Activated naive CD8-positive, alpha-beta T cell (primary cell): ENCODE measurements at regions not wholly inside any gene's neighbourhood (a gene's known extent, or its start where the extent isn't known, plus 50 kb on each side); places are given as distances from the start of the nearest gene placed in this dataset.

Source experiments
- H3K27ac Mint-ChIP-seq: one replicate; pipeline ENCODE4 v1.8.0; 2021; ENCODE audit warnings: mixed read lengths
- H3K27me3 Mint-ChIP-seq: one replicate; pipeline ENCODE4 v1.8.0; 2021; ENCODE audit warnings: mixed read lengths
- H3K36me3 Mint-ChIP-seq: one replicate; pipeline ENCODE4 v1.8.0; 2021; ENCODE audit warnings: mixed read lengths
- H3K4me1 Mint-ChIP-seq: one replicate; pipeline ENCODE4 v1.8.0; 2021; ENCODE audit warnings: low read depth, mixed read lengths
- H3K4me3 Mint-ChIP-seq: one replicate; pipeline ENCODE4 v1.8.0; 2021; ENCODE audit warnings: mild to moderate bottlenecking, mixed read lengths
- H3K9me3 Mint-ChIP-seq: one replicate; pipeline ENCODE4 v1.8.0; 2021; ENCODE audit warnings: low read depth, mixed read lengths

- H3K36me3 Mint-ChIP-seq = no peaks in the 10 kb centered on the region
- peak overlapping the region; percentile 89 for H3K27ac Mint-ChIP-seq
- H3K4me1 Mint-ChIP-seq = peaks cover 75% of the 10 kb centered on the region
- no peaks in the 10 kb centered on the region for H3K9me3 Mint-ChIP-seq
- peak overlapping the region; percentile 81 for H3K4me3 Mint-ChIP-seq
- H3K27me3 Mint-ChIP-seq = peaks cover 17% of the 10 kb centered on the region
These were observed 300.0 kb downstream of the RRAGC start for GRCh38 chr1:38559446-38560165.

GRCh38 chr1:38558500-38559445 is 300.8 kb downstream of the RRAGC start:
- Mint-ChIP-seq H3K27me3 (peaks cover 14% of the 10 kb centered on the region), H3K36me3 (no peaks in the 10 kb centered on the region), H3K27ac (peak overlapping the region; percentile 79), H3K9me3 (no peaks in the 10 kb centered on the region), H3K4me1 (peaks cover 66% of the 10 kb centered on the region), H3K4me3 (peak overlapping the region; percentile 81)

DNA sequence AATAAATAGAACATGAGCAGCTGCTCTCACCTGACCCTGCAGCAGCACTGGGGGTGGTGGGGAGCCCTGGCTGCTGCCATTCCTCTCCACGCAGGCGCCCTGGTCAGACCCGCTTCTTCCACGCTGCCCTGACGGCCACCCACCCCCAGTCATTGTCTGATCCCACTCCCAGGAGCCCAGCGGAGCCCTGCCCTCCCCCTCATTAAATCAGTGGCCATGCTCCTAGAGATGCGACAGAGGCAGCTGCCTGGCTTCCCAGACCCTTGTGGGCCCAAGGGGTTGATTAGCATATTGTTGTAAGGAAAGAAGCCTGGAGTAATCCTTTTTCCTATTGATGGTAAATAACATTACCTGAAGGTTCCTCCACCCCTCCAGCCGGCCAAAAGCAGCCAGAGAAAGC is 301.5 kb downstream of the RRAGC start:
- Mint-ChIP-seq H3K9me3 (no peaks in the 10 kb centered on the region), H3K36me3 (no peaks in the 10 kb centered on the region), H3K4me1 (peaks cover 60% of the 10 kb centered on the region), H3K4me3 (no peak overlapping the region), H3K27ac (peak overlapping the region; percentile 79), H3K27me3 (peaks cover 8% of the 10 kb centered on the region)

GRCh38 chr1:38555594-38555993 is 304.0 kb downstream of the RRAGC start:
- peaks cover 41% of the 10 kb centered on the region for H3K4me1 Mint-ChIP-seq
- H3K27ac Mint-ChIP-seq = no peak overlapping the region
- H3K36me3 Mint-ChIP-seq = no peaks in the 10 kb centered on the region
- no peak overlapping the region for H3K4me3 Mint-ChIP-seq
- no peaks in the 10 kb centered on the region for H3K9me3 Mint-ChIP-seq
- no peaks in the 10 kb centered on the region for H3K27me3 Mint-ChIP-seq

DNA sequence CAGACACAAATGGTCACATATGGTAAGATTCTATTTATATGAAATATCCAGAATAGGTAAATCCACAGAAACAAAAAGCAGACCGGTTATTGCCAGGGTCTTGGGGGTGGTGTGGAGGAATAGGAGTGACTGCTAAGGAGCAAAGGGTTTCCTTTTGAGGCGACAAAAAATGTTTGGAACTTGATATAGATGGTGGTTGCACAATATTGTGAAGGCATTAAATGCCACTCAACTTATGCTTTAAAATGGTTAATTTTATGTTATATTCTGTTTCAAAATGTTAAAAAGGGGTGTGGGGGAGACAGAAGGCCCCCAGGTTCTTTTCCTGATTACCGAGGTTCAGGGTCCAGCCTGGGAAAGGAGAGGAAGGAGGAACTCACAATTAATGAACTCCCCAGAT is 304.4 kb downstream of the RRAGC start:
- peaks cover 36% of the 10 kb centered on the region for H3K4me1 Mint-ChIP-seq
- no peaks in the 10 kb centered on the region for H3K27me3 Mint-ChIP-seq
- H3K4me3 Mint-ChIP-seq = no peak overlapping the region
- H3K36me3 Mint-ChIP-seq = no peaks in the 10 kb centered on the region
- no peaks in the 10 kb centered on the region for H3K9me3 Mint-ChIP-seq
- H3K27ac Mint-ChIP-seq = no peak overlapping the region

GRCh38 chr1:38551318-38552307 is 308.0 kb downstream of the RRAGC start:
- H3K27ac Mint-ChIP-seq = no peak overlapping the region
- H3K4me3 Mint-ChIP-seq = no peak overlapping the region
- H3K27me3 Mint-ChIP-seq = peaks cover 4% of the 10 kb centered on the region
- H3K9me3 Mint-ChIP-seq = no peaks in the 10 kb centered on the region
- no peaks in the 10 kb centered on the region for H3K36me3 Mint-ChIP-seq
- peaks cover 3% of the 10 kb centered on the region for H3K4me1 Mint-ChIP-seq

DNA sequence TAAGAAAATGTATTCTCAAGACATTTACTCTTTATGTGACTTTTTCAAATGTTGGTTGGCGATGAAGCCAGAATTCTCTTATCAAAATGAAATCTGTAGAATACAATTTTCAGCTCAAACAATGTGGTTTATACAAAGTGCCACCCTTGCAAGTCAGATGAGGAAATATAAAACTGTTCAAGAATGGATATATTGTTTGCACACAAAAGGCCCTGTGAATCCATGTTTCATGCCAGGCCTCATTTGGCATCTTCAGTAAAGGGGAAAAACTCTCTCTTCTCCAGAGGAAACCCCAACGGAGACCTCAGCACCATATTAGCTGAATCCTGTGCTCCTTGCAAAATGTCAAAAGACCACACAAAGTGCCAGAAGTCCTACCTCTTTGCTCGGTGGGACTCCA is 310.4 kb downstream of the RRAGC start:
- no peak overlapping the region for H3K27ac Mint-ChIP-seq
- H3K4me3 Mint-ChIP-seq = no peak overlapping the region
- H3K4me1 Mint-ChIP-seq = no peaks in the 10 kb centered on the region
- no peaks in the 10 kb centered on the region for H3K9me3 Mint-ChIP-seq
- peaks cover 5% of the 10 kb centered on the region for H3K27me3 Mint-ChIP-seq
- no peaks in the 10 kb centered on the region for H3K36me3 Mint-ChIP-seq

- no peaks in the 10 kb centered on the region for H3K36me3 Mint-ChIP-seq
- peaks cover 5% of the 10 kb centered on the region for H3K27me3 Mint-ChIP-seq
- H3K4me1 Mint-ChIP-seq = no peaks in the 10 kb centered on the region
These were observed 312.3 kb downstream of the RRAGC start for GRCh38 chr1:38547321-38547720.

DNA sequence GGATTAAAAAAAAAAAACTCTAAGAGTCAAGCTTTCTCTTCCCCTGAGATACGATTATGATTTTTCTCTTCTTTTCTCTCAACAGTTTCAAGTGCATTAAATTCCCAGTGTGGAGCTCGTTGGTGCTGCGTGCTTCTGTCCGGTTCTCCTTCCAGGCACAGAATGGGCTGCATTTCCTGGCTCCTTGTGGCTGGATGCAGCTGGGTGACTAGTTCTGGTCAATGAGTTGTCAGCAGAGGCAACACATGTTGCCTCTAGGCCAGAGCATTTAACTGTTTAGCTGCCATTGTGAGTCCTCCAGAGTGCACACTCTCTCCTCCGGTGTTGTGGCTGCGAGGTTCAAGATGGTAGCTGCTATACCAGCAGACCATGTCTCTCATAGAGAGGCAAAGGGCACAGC is 312.9 kb downstream of the RRAGC start:
- H3K4me3 Mint-ChIP-seq = no peak overlapping the region
- H3K4me1 Mint-ChIP-seq = no peaks in the 10 kb centered on the region
- H3K36me3 Mint-ChIP-seq = no peaks in the 10 kb centered on the region
- H3K9me3 Mint-ChIP-seq = peaks cover 3% of the 10 kb centered on the region
- no peak overlapping the region for H3K27ac Mint-ChIP-seq
- peaks cover 5% of the 10 kb centered on the region for H3K27me3 Mint-ChIP-seq

More at GRCh38 chr1:38547321-38547720, 312.3 kb downstream of the RRAGC start:
- Mint-ChIP-seq H3K27ac (no peak overlapping the region), H3K9me3 (peaks cover 3% of the 10 kb centered on the region), H3K4me3 (no peak overlapping the region)

- H3K4me1 Mint-ChIP-seq = peaks cover 2% of the 10 kb centered on the region
- H3K9me3 Mint-ChIP-seq = peaks cover 3% of the 10 kb centered on the region
- H3K27me3 Mint-ChIP-seq = peaks cover 11% of the 10 kb centered on the region
- H3K4me3 Mint-ChIP-seq = no peak overlapping the region
- no peak overlapping the region for H3K27ac Mint-ChIP-seq
- no peaks in the 10 kb centered on the region for H3K36me3 Mint-ChIP-seq
These were observed 318.3 kb downstream of the RRAGC start for GRCh38 chr1:38541223-38541622.

DNA sequence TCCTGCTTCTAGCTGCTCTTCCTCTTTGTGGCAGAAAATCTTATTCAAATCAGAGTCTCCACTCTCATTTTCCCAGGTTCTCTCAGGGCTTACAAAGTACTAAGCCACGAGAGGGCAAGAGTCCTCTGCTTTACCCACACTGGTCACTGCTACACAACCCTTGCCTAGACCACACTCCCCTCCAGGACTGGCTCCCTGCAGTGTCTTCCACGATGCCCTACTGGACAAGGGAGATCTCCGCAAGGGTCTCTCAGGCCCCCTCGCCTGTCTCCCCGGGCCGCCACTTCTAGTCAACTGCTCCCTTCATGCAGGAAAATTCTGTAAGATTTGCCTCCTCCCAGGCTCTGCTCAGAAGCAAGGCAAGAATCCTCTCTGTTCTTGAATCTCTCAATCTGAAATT is 319.6 kb downstream of the RRAGC start:
- peaks cover 2% of the 10 kb centered on the region for H3K4me1 Mint-ChIP-seq
- H3K27ac Mint-ChIP-seq = no peak overlapping the region
- H3K36me3 Mint-ChIP-seq = no peaks in the 10 kb centered on the region
- H3K4me3 Mint-ChIP-seq = no peak overlapping the region
- H3K9me3 Mint-ChIP-seq = peaks cover 3% of the 10 kb centered on the region
- peaks cover 11% of the 10 kb centered on the region for H3K27me3 Mint-ChIP-seq

DNA sequence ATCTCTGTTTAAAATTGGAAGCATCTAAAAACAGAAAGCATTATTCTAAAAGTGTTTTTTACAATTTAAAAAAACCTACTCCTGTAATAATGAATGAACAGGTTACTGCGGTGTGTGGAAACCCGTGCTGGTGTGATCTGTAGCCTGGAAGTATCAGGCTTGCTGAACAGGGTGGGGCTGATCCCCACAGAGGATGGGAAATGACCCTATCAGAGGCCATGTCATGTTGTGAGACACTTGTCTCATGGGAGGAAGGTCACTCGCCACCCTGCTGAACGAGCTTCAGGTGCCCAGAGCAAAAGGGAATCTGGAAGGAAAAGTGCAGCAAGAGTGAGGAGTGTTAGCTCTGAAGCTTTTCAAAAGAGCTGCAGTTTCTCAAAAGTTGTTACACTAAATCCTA is 320.7 kb downstream of the RRAGC start:
- Mint-ChIP-seq H3K27me3 (peaks cover 11% of the 10 kb centered on the region), H3K4me1 (peaks cover 10% of the 10 kb centered on the region), H3K9me3 (peaks cover under 1% of the 10 kb centered on the region), H3K4me3 (no peak overlapping the region), H3K27ac (no peak overlapping the region), H3K36me3 (no peaks in the 10 kb centered on the region)

DNA sequence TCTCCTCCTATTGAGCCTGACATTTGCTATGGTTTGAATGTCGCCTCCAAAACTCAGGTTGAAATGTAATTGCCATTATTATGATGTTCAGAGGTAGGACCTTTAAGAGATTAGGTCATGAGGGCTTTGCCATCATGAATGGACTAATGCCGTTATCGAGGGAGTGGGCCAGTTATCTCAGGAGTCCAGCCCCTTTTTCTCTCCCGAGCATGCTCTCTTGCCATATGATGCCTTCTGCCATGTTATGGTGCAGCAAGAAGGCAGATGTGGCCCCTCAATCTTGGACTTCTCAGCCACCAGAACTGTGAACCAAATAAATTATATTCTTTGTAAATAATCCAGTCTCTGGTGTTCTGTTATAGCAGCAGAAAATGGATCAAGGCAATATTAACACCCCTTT is 323.5 kb downstream of the RRAGC start:
- H3K36me3 Mint-ChIP-seq = no peaks in the 10 kb centered on the region
- H3K27ac Mint-ChIP-seq = no peak overlapping the region
- H3K9me3 Mint-ChIP-seq = no peaks in the 10 kb centered on the region
- H3K4me1 Mint-ChIP-seq = peaks cover 16% of the 10 kb centered on the region
- peaks cover 7% of the 10 kb centered on the region for H3K27me3 Mint-ChIP-seq
- H3K4me3 Mint-ChIP-seq = no peak overlapping the region

- Mint-ChIP-seq H3K36me3 (no peaks in the 10 kb centered on the region), H3K27me3 (peaks cover 6% of the 10 kb centered on the region), H3K4me3 (no peak overlapping the region), H3K4me1 (peaks cover 16% of the 10 kb centered on the region), H3K27ac (no peak overlapping the region), H3K9me3 (no peaks in the 10 kb centered on the region)
These were observed 325.1 kb downstream of the RRAGC start for GRCh38 chr1:38534473-38534823.
